HCT116 (cell line): ENCODE measurements at regions not wholly inside any gene's neighbourhood (a gene's known extent, or its start where the extent isn't known, plus 50 kb on each side); places are given as distances from the start of the nearest gene placed in this dataset.

Source experiments
- ATAC-seq: fragments of 200-7000 bp; cut with Tn5 transposase; 2 replicates; pipeline ENCODE4 v1.9.1; 2020; ENCODE audit warnings: mild to moderate bottlenecking, moderate library complexity
- BruUV-seq: library from RNA; stranded (reverse); fragments of 400-500 nt; replicated peaks from 2 replicates; lab custom pipeline; 2021; lab: Mats Ljungman, UMichigan
- CTCF ChIA-PET: fragments of 300-600 bp; sonication (Branson Sonifier 250); formaldehyde crosslinking; loops from one replicate; lab custom pipeline; 2021; ENCODE audit warnings: antibody characterized with exemption; lab: Charles Lee
- POLR2A ChIA-PET: fragments of 300-600, 350-600 bp; sonication (Branson Sonifier 250); formaldehyde crosslinking; loops from one replicate; lab custom pipeline; 2021; ENCODE audit warnings: antibody characterized with exemption; lab: Charles Lee
- RAD21 ChIA-PET, 2 experiments: fragments of 300-600 bp; sonication (Branson Sonifier 250); formaldehyde crosslinking; loops; one replicate each; lab custom pipeline; 2023; ENCODE audit warnings: low total read pairs in 2 of 2; ENCODE audit not compliant: uncharacterized antibody in 2 of 2, unreplicated experiment in 2 of 2, low non-redundant PET in 1 of 2; lab: Charles Lee
- DNase-seq: peaks from one replicate; pipeline ENCODE4 v3.0.0-alpha.2; 2010; ENCODE audit warnings: low read depth, low spot score
- H2AFZ ChIP-seq: fragments of 200-600 bp; shearing (Covaris generic), sonication (generic); 2 replicates; pipeline ENCODE4 v1.6.1; 2017; ENCODE audit warnings: low read depth, mixed run types, mixed read lengths, antibody characterized with exemption, low read length; ENCODE audit not compliant: poor library complexity, severe bottlenecking
- H3K27ac ChIP-seq: 2 replicates; pipeline ENCODE4 v1.5.1; 2012; ENCODE audit warnings: low read depth, low read length
- H3K27me3 ChIP-seq: fragments of 200-600 bp; sonication (generic); 2 replicates; pipeline ENCODE4 v1.6.1; 2016; ENCODE audit warnings: mixed run types, low read length, mixed read lengths; ENCODE audit not compliant: insufficient read depth
- H3K36me3 ChIP-seq, 2 experiments: fragments of 200-500 bp in 1 of 2; fragments of 200-600 bp in 1 of 2; sonication (Bioruptor generic) in 1 of 2; sonication (generic) in 1 of 2; 2 replicates each; pipeline versions ENCODE4 v1.5.1 to v1.6.1; 2014 to 2016; ENCODE audit warnings: low read length in 2 of 2, inconsistent platforms in 1 of 2, mixed read lengths in 1 of 2, mixed run types in 1 of 2; ENCODE audit not compliant: insufficient read depth in 2 of 2, control insufficient read depth in 1 of 2
- H3K4me1 ChIP-seq, 2 experiments: fragments of 200-600 bp in 1 of 2; sonication (generic) in 1 of 2; 2 replicates each; pipeline versions ENCODE4 v1.5.1 to v1.6.1; 2012 to 2017; ENCODE audit warnings: low read length in 2 of 2, inconsistent platforms in 1 of 2, mild to moderate bottlenecking in 1 of 2, mixed read lengths in 1 of 2, mixed run types in 1 of 2, moderate library complexity in 1 of 2; ENCODE audit not compliant: insufficient read depth in 2 of 2, control insufficient read depth in 1 of 2
- H3K4me2 ChIP-seq: fragments of 200-600 bp; sonication (generic); 2 replicates; pipeline ENCODE4 v1.6.1; 2017; ENCODE audit warnings: mixed run types, low read length, mixed read lengths
- H3K4me3 ChIP-seq, 2 experiments: fragments of 200-600 bp in 1 of 2; sonication (generic) in 1 of 2; replicated peaks in 1 of 2; 2 replicates each; pipeline ENCODE4 v1.5.1; 2011 to 2016; ENCODE audit warnings: low read length in 2 of 2, control low read depth in 1 of 2, low read depth in 1 of 2, mild to moderate bottlenecking in 1 of 2, mixed read lengths in 1 of 2, mixed run types in 1 of 2
- H3K79me2 ChIP-seq: fragments of 200-600 bp; sonication (generic); 2 replicates; pipeline ENCODE4 v1.6.1; 2017; ENCODE audit warnings: mild to moderate bottlenecking, mixed run types, low read length, moderate library complexity, mixed read lengths; ENCODE audit not compliant: insufficient read depth
- H3K9ac ChIP-seq: fragments of 200-600 bp; sonication (generic); 2 replicates; pipeline ENCODE4 v1.6.1; 2016; ENCODE audit warnings: low read length, mixed read lengths
- H3K9me2 ChIP-seq: fragments of 200-600 bp; sonication (generic), shearing (Covaris generic); 2 replicates; pipeline ENCODE4 v1.6.1; 2017; ENCODE audit warnings: mixed run types, mild to moderate bottlenecking, moderate library complexity; ENCODE audit not compliant: insufficient read depth
- H3K9me3 ChIP-seq, 2 experiments: fragments of 200-500 bp in 1 of 2; fragments of 200-600 bp in 1 of 2; sonication (Bioruptor generic) in 1 of 2; sonication (generic) in 1 of 2; 2 replicates each; pipeline ENCODE4 v1.6.1; 2014 to 2017; ENCODE audit warnings: low read length in 2 of 2, mixed read lengths in 2 of 2, inconsistent platforms in 1 of 2, low read depth in 1 of 2, mild to moderate bottlenecking in 1 of 2, mixed run types in 1 of 2, moderate library complexity in 1 of 2; ENCODE audit not compliant: control insufficient read depth in 1 of 2, insufficient read depth in 1 of 2
- H4K20me1 ChIP-seq: fragments of 200-600 bp; sonication (generic), shearing (Covaris generic); 2 replicates; pipeline ENCODE4 v1.6.1; 2017; ENCODE audit warnings: mixed run types, mild to moderate bottlenecking, moderate library complexity; ENCODE audit not compliant: insufficient read depth
- CBX3 ChIP-seq: IDR thresholded peaks from 2 replicates; pipeline ENCODE4 v1.6.1; 2012; ENCODE audit warnings: low read depth
- CEBPB ChIP-seq: IDR thresholded peaks from 2 replicates; pipeline ENCODE4 v1.6.1; 2012; ENCODE audit warnings: low read depth
- EGR1 ChIP-seq: IDR thresholded peaks from 2 replicates; pipeline ENCODE4 v1.6.1; 2012; ENCODE audit warnings: low read depth
- ELF1 ChIP-seq: IDR thresholded peaks from 2 replicates; pipeline ENCODE4 v1.6.1; 2012; ENCODE audit warnings: low read depth, borderline replicate concordance
- EZH2 ChIP-seq: fragments of 200-600 bp; sonication (generic); IDR thresholded peaks from 2 replicates; pipeline ENCODE4 v1.6.1; 2017; ENCODE audit warnings: antibody characterized with exemption, mixed run types
- EZH2phosphoT487 ChIP-seq: fragments of 200-600 bp; IDR thresholded peaks from 2 replicates; pipeline ENCODE4 v1.6.1; 2018; ENCODE audit warnings: antibody characterized with exemption, borderline replicate concordance
- FOSL1 ChIP-seq: IDR thresholded peaks from 2 replicates; pipeline ENCODE4 v1.6.1; 2012; ENCODE audit warnings: low read depth
- POLR2AphosphoS5 ChIP-seq: IDR thresholded peaks from 2 replicates; pipeline ENCODE4 v1.6.1; 2011; ENCODE audit warnings: mild to moderate bottlenecking, low read depth, low read length, moderate library complexity
- REST ChIP-seq: IDR thresholded peaks from 2 replicates; pipeline ENCODE4 v1.6.1; 2012; ENCODE audit warnings: low read depth
- SP1 ChIP-seq: IDR thresholded peaks from 2 replicates; pipeline ENCODE4 v1.6.1; 2012; ENCODE audit warnings: low read depth
- SRF ChIP-seq: IDR thresholded peaks from 2 replicates; pipeline ENCODE4 v1.6.1; 2012; ENCODE audit warnings: low read depth
- ZBTB33 ChIP-seq: IDR thresholded peaks from 2 replicates; pipeline ENCODE4 v1.6.1; 2011; ENCODE audit warnings: mild to moderate bottlenecking, low read length, moderate library complexity; ENCODE audit not compliant: insufficient replicate concordance; ENCODE audit errors: extremely low read depth
- ZFX ChIP-seq: fragments of 450-650 bp; IDR thresholded peaks from 2 replicates; pipeline ENCODE4 v1.6.1; 2017
- ZNF274 ChIP-seq: fragments of 200-500 bp; sonication (Bioruptor generic); IDR thresholded peaks from 2 replicates; pipeline ENCODE4 v1.6.1; 2014; ENCODE audit warnings: mild to moderate bottlenecking, low read depth, low read length, inconsistent platforms
- intact Hi-C: fragments of 100-400 bp; cut with micrococcal nuclease; formaldehyde crosslinking; loops from 2 replicates; pipeline ENCODE4 v1.10.0; 2022

- ATAC-seq (no peak), DNase-seq (no peak)
- Histone ChIP-seq H3K79me2 (no peaks in the 10 kb centered on the region), H2AFZ (no peak overlapping the region), H3K4me1 (no peaks in the 10 kb centered on the region), H3K4me3 (no peak overlapping the region), H3K36me3 (no peaks in the 10 kb centered on the region), H3K27me3 (no peaks in the 10 kb centered on the region), H4K20me1 (no peaks in the 10 kb centered on the region), H3K4me2 (no peak overlapping the region), H3K9me2 (no peaks in the 10 kb centered on the region), H3K9me3 (no peaks in the 10 kb centered on the region), H3K27ac (no peak overlapping the region), H3K9ac (no peak overlapping the region)
- intact Hi-C loops = no loop called here
- TF ChIP-seq ELF1 (no peak), ZNF274 (no peak), POLR2AphosphoS5 (no peak), CBX3 (no peak), ZBTB33 (no peak), SRF (no peak), SP1 (no peak), EGR1 (no peak), CEBPB (no peak), REST (no peak), EZH2phosphoT487 (no peak), FOSL1 (no peak), ZFX (no peak), EZH2 (no peak)
- ChIA-PET RAD21 (no interaction called here), CTCF (no interaction called here), POLR2A (no interaction called here)
- BruUV-seq = no TSS peak
These were observed 339.3 kb downstream of the HRH4 start for GRCh38 chr18:24799720-24800119.
